Esophagus (tissue), 2 donors: ENCODE measurements at regions not wholly inside any gene's neighbourhood (a gene's known extent, or its start where the extent isn't known, plus 50 kb on each side); places are given as distances from the start of the nearest gene placed in this dataset.
"Not testable (repeated sequence)": the region's sequence is repeated elsewhere in the genome, so short reads cannot be mapped to it uniquely, and the experiment has no call there.

ENCODE experiments used
- H3K27ac ChIP-seq, 2 donors: one replicate each; pipeline ENCODE4 v1.5.1; 2013; ENCODE audit warnings: low read depth in 2 of 2, mild to moderate bottlenecking in 2 of 2, inconsistent platforms in 1 of 2, low read length in 1 of 2, moderate library complexity in 1 of 2
- H3K27me3 ChIP-seq, 2 donors: one replicate each; pipeline ENCODE4 v1.6.1; 2013; ENCODE audit warnings: low read length in 2 of 2, control low read depth in 1 of 2, mild to moderate bottlenecking in 1 of 2; ENCODE audit not compliant: insufficient read depth in 2 of 2, control insufficient read depth in 1 of 2
- H3K36me3 ChIP-seq, 2 donors: one replicate each; pipeline ENCODE4 v1.6.1; 2013; ENCODE audit warnings: low read length in 1 of 2; ENCODE audit not compliant: control insufficient read depth in 2 of 2, insufficient read depth in 2 of 2
- H3K4me1 ChIP-seq, 2 donors: one replicate each; pipeline ENCODE4 v1.6.1; 2013; ENCODE audit warnings: low read length in 1 of 2; ENCODE audit not compliant: control insufficient read depth in 2 of 2, insufficient read depth in 2 of 2
- H3K4me3 ChIP-seq, 2 donors: one replicate each; pipeline ENCODE4 v1.5.1; 2013; ENCODE audit warnings: low read length in 2 of 2, mild to moderate bottlenecking in 2 of 2, low read depth in 1 of 2, moderate library complexity in 1 of 2
- H3K9me3 ChIP-seq, 2 donors: one replicate each; pipeline ENCODE4 v1.6.1; 2013; ENCODE audit warnings: mild to moderate bottlenecking in 2 of 2, low read depth in 1 of 2, low read length in 1 of 2, moderate library complexity in 1 of 2; ENCODE audit not compliant: control insufficient read depth in 2 of 2, insufficient read depth in 1 of 2
- WGBS, 2 donors: extraction: QIAGEN DNeasy Blood & Tissue Kit; methylation state at CpG; one replicate each; pipeline ENCODE4 v1.1.7; 2013; 5-methylcytosine and 5-hydroxymethylcytosine counted together
- donor health status: healthy with polysubstance abuse.
- donor health status: Bipolar disorder and iron deficiency.

DNA sequence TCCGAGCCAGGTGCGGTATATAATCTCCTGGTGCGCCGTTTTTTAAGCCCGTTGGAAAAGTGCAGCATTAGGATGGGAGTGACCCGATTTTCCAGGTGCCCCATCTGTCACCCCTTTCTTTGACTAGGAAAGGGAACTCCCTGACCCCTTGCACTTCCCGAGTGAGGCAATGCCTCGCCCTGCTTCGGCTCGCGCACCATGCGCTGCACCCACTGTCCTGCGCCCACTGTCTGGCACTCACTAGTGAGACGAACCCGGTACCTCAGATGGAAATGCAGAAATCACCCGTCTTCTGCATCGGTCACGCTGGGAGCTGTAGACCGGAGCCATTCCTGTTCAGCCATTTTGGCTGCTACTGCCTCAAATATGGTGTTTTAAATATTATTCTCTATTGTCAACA is 198.0 kb downstream of the MEIS1 start:
- not testable (repeated sequence) for H3K4me1 ChIP-seq

DNA sequence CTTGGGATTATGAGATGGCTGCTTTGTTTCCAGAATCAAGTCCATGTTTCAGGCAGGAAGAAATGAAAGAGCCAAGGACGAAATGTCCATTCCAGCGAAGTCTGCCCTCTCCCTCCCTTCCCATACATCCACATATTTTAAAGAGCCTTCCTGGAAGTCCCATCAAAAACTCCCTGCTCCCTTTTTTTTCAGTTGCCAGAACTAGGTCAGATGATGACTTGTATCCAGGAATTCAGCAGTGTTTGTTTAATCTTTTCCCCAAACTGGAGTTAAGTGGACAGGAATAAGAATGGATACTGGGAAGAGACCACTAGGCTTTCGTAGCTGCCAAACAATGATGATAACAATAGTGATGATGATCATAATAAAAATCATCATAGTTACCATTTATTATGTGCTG is 198.7 kb downstream of the MEIS1 start:
- Histone ChIP-seq H3K4me1 (no peaks in the 10 kb centered on the region), H3K27me3 (no peaks in the 10 kb centered on the region), H3K4me3 (no peak overlapping the region), H3K9me3 (peaks cover 0 to 3% of the 10 kb centered on the region in 2 donors), H3K27ac (no peak overlapping the region), H3K36me3 (no peaks in the 10 kb centered on the region)
- 78 to 80% methylated on average over 3 of the region's 3 CpGs for WGBS, 2 donors

More for the DNA sequence above, 198.0 kb downstream of the MEIS1 start:
- not testable (repeated sequence) for H3K9me3 ChIP-seq, H3K36me3 ChIP-seq, H3K4me3 ChIP-seq, H3K27me3 ChIP-seq, H3K27ac ChIP-seq
- WGBS, 2 donors, result 92% methylated on average over 19 of the region's 19 CpGs

DNA sequence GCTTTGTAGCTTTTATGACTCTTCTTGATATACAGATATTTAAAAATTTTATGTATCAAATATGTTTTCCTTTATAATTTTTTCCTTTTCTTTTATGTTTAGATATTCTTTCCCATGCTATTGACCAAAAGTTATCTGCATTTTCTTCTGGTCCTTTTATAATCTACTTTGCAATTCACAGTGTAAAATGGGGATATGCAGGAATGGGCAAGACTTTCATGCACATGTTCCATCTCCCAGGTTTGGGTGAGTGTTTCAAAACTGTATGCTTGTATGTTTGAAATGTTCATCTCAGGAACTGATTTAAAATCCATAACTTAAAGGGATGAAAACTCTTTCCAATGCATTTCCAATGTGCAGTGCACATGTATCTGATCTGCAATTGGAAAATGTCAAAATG is 199.9 kb downstream of the MEIS1 start:
- H3K36me3 ChIP-seq, result no peaks in the 10 kb centered on the region
- no peak overlapping the region for H3K27ac ChIP-seq
- H3K4me3 ChIP-seq, result no peak overlapping the region
- no peaks in the 10 kb centered on the region for H3K4me1 ChIP-seq
- no peaks in the 10 kb centered on the region for H3K27me3 ChIP-seq
- peaks cover 0 to 3% of the 10 kb centered on the region in 2 donors for H3K9me3 ChIP-seq

DNA sequence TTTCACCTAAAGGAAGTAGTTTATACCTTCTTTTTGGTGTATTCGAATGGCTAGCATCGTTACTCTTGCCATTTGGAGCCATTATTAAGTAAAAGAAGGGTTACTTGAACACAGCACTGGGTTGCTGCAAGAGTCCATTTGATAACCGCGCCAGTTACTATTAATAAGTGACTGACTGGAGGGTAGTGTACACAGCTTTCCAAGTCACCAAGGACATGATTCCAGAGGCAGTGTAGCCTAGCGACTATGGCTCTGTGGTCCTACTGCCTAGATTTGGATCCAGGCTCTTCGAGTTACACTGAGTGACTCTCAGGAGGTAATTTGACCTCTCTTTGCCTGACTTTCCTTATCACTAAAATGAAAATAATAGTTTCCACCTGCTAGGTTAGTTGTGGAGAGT is 206.8 kb downstream of the MEIS1 start:
- H3K27ac ChIP-seq, result no peak overlapping the region
- H3K4me3 ChIP-seq, result no peak overlapping the region
- H3K36me3 ChIP-seq, result no peaks in the 10 kb centered on the region
- WGBS, 2 donors, result 83 to 89% methylated on average over 6 of the region's 6 CpGs
- no peaks in the 10 kb centered on the region for H3K4me1 ChIP-seq
- no peaks in the 10 kb centered on the region for H3K9me3 ChIP-seq
- H3K27me3 ChIP-seq, result no peaks in the 10 kb centered on the region

DNA sequence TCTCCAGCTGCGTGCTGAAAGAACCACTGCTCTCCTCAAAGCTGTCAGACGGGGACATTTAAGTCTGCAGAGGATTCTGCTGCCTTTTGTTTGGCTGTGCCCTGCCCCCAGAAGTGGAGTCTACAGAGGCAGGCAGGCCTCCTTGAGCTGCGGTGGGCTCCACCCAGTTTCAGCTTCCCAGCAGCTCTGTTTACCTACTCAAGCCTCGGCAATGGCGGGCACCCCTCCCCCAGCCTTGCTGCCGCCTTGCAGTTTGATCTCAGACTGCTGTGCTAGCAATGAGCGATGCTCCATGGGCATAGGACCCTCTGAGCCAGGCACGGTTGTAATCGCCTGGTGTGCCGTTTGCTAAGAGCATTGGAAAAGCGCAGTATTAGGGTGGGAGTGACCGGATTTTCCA is 213.2 kb downstream of the MEIS1 start:
- 62 to 68% methylated on average over 12 of the region's 12 CpGs for WGBS, 2 donors
- H3K27ac ChIP-seq, H3K9me3 ChIP-seq, H3K36me3 ChIP-seq, H3K4me1 ChIP-seq, H3K27me3 ChIP-seq, H3K4me3 ChIP-seq: not testable (repeated sequence)

DNA sequence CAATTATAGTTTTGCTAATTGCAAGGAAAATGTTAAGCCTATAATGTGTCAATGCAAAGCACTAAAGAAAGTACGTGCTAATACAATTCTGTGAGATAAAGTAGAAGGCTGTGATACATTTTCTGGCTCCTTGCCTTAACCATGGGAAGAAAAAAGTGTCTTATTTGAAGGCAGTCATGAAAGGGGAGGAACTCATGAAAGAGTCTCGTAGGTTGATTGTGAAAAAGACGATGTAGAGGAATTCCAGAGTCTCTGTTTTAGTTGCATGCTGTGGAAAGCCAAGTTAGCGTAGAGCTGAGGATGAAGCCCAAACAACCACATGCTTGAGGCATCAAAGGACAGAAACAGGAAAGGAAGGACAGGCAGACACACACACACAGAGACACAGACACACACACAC is 214.1 kb downstream of the MEIS1 start:
- Histone ChIP-seq H3K36me3 (no peaks in the 10 kb centered on the region), H3K27ac (no peak overlapping the region), H3K4me1 (no peaks in the 10 kb centered on the region), H3K4me3 (no peak overlapping the region), H3K27me3 (no peaks in the 10 kb centered on the region), H3K9me3 (no peaks in the 10 kb centered on the region)
- 79 to 84% methylated on average over 4 of the region's 4 CpGs for WGBS, 2 donors

DNA sequence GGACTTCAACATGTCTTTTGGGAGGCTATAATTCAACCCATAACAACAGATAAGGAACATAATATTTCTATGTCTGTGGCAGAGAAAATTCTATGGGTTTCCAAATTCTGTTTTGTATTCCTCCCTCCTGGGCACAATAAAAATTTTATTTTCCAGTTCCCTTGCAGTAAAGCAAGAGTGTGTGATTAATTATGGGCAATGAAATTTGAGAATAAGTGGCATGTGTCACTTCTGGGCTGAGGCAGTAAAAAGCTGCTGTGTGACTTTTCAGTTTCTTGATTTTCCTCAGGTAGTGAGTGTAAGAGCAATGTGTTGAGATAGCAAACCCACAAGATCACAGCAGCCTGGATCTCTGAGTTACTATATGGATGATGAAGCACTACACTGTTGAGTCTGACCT is 216.4 kb downstream of the MEIS1 start:
- Histone ChIP-seq H3K9me3 (no peaks in the 10 kb centered on the region), H3K4me1 (no peaks in the 10 kb centered on the region), H3K4me3 (no peak overlapping the region), H3K27me3 (no peaks in the 10 kb centered on the region), H3K36me3 (no peaks in the 10 kb centered on the region), H3K27ac (no peak overlapping the region)

DNA sequence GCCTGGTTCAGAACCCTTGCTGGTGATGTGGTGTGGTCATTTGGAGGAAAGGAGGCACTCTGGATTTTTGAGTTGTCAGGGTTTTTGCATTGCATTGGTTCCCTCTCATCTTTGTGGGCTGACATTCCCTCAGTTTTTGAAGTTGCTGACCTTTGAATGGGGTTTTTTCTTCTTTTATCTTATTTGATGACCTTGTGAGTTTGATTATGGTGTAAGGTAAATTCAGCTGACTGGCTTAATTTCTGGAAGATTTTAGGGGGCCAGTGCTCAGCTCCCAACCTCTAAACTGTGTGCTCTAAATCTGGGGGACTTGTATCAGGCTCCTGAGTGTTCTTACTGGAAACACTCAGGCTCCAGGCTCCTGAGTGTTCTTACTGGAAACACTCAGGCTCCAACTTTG is 225.9 kb downstream of the MEIS1 start:
- H3K9me3 ChIP-seq, result no peaks in the 10 kb centered on the region

DNA sequence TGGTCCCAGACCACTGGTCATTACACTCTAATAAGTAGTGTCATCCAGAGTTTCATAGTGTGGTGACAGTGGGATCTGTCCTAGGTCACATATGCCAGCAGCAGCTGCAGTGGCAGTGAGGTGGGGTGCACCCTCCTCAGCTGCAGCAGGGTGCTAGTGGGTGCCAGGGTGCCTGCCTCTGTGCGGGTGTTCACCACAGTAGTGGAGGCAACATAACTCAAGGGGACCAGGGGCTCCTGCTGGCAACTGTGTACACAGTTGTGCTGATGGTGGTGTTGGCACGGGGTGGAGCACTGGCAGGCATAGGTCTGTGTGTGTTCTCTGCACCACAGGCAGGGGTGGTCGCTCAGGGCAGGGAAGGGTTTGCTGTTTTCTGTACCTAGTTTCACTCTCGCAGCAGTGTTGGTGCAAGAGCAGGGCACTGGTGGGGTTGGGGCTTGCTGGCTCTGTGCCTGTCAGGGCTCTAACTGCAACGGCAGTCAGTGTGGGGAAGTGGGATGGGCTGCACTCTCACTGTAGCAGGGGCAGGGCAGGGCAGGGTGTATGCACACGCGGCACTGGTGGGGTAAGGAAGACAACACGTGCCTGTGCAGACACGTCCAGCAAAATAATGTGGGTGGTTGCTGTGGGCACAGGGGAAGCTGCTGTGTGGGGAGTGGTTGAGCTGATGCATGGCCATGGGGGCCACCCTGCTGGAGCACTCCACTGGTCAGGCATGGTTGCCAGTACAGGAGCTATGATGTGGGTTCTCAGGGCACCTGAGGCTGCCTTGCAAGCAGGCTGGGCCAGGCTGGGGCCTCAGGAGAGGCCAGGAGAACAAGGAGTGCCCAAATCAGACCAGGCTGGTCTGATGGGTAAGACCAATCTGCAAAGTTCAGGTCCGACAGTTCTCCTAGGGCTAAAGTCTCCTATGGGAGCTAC is 226.6 kb downstream of the MEIS1 start:
- H3K36me3 ChIP-seq, result no peaks in the 10 kb centered on the region
- H3K27me3 ChIP-seq, result no peaks in the 10 kb centered on the region
- H3K4me1 ChIP-seq, result no peaks in the 10 kb centered on the region
- H3K27ac ChIP-seq, result no peak overlapping the region
- 72 to 73% methylated on average over 10 of the region's 10 CpGs for WGBS, 2 donors
- no peak overlapping the region for H3K4me3 ChIP-seq
- no peaks in the 10 kb centered on the region for H3K9me3 ChIP-seq

More for the DNA sequence above, 225.9 kb downstream of the MEIS1 start:
- Histone ChIP-seq H3K27ac (no peak overlapping the region), H3K4me3 (no peak overlapping the region), H3K36me3 (no peaks in the 10 kb centered on the region), H3K27me3 (no peaks in the 10 kb centered on the region), H3K4me1 (no peaks in the 10 kb centered on the region)
